SK-N-MC (cell line): ENCODE measurements at regions not wholly inside any gene's neighbourhood (a gene's known extent, or its start where the extent isn't known, plus 50 kb on each side); places are given as distances from the start of the nearest gene placed in this dataset.

ENCODE experiments used
- EZH2 ChIP-seq: fragments of 200-600 bp; sonication (generic); IDR thresholded peaks from one replicate; pipeline ENCODE4 v1.6.1; 2017; ENCODE audit warnings: antibody characterized with exemption
- FOXP2 ChIP-seq: optimal IDR thresholded peaks from 2 replicates; pipeline ENCODE3; 2011; ENCODE audit warnings: mild to moderate bottlenecking, moderate library complexity; ENCODE audit not compliant: insufficient read depth; ENCODE audit errors: extremely low read length, control extremely low read depth
- POLR2AphosphoS5 ChIP-seq: IDR thresholded peaks from 2 replicates; pipeline ENCODE4 v1.6.1; 2012; ENCODE audit warnings: mild to moderate bottlenecking, low read depth, low read length, borderline replicate concordance

- no peak for TF ChIP-seq EZH2
- TF ChIP-seq POLR2AphosphoS5: no peak
- no peak for TF ChIP-seq FOXP2
Observed at GRCh38 chr9:103680581-103680980, 413.5 kb upstream of the SMC2 start.
